ES-I3 (cell line): ENCODE measurements at regions not wholly inside any gene's neighbourhood (a gene's known extent, or its start where the extent isn't known, plus 50 kb on each side); places are given as distances from the start of the nearest gene placed in this dataset.

Experiments used
- H3K36me3 ChIP-seq: 2 replicates; pipeline ENCODE4 v1.6.1; 2013; ENCODE audit warnings: mild to moderate bottlenecking, low read length, control low read depth, moderate library complexity; ENCODE audit not compliant: insufficient read depth
- H3K4me1 ChIP-seq: 2 replicates; pipeline ENCODE4 v1.6.1; 2013; ENCODE audit warnings: mild to moderate bottlenecking, control low read depth, low read length; ENCODE audit not compliant: insufficient read depth
- H3K9ac ChIP-seq: 2 replicates; pipeline ENCODE4 v1.6.1; 2013; ENCODE audit warnings: low read depth, mild to moderate bottlenecking, low read length, moderate library complexity
- H3K9me3 ChIP-seq: 2 replicates; pipeline ENCODE4 v1.6.1; 2013; ENCODE audit warnings: mild to moderate bottlenecking, low read length, moderate library complexity; ENCODE audit not compliant: control insufficient read depth, insufficient read depth

DNA sequence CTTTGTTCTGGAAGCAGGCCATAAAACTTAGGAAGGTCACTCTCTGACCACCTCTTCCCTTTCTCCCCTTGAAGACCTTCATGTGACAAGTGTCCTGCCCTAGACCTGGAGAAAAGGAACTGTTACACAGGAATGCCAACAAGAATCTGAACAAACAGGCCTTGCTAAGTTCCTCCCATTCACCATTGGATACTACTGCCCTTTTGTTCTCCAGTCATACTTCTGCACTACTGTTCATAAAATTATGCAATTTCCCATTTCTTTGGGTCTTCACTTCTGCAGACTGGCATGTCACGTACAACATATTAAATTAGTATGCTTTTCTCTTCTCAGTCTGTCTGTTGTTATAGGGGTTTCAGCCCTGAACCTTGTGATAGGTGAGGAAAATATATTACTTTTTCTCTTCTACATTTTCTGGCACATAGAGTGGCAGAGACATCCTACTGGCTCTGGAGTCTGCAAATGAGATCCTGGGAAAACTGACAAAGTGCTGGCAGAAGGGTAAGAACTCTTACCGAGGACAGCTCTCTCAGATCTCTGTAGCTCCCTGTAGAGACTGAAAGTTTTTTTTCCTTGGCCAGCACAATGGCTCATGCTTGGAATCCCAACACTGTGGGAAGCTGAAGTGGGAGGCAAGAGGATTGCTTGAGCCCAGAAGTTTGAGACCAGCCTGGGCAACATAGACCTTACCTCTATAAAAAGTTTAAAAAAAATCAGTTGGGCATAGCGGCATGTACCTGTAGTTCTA is 87.6 kb upstream of the SPRY2 start:
- H3K4me1 ChIP-seq, result no peaks in the 10 kb centered on the region
- H3K9me3 ChIP-seq, result peaks cover 10% of the 10 kb centered on the region
- H3K9ac ChIP-seq, result no peak overlapping the region
- no peaks in the 10 kb centered on the region for H3K36me3 ChIP-seq

- no peaks in the 10 kb centered on the region for H3K36me3 ChIP-seq
- H3K9ac ChIP-seq, result no peak overlapping the region
- no peaks in the 10 kb centered on the region for H3K4me1 ChIP-seq
- H3K9me3 ChIP-seq, result peaks cover 6% of the 10 kb centered on the region
These were observed 78.5 kb upstream of the SPRY2 start for GRCh38 chr13:80419416-80419815.

GRCh38 chr13:80413611-80414010 is 72.7 kb upstream of the SPRY2 start:
- Histone ChIP-seq H3K9ac (no peak overlapping the region), H3K36me3 (no peaks in the 10 kb centered on the region)

GRCh38 chr13:80408270-80408669 is 67.3 kb upstream of the SPRY2 start:
- no peak overlapping the region for H3K9ac ChIP-seq
- H3K36me3 ChIP-seq, result no peaks in the 10 kb centered on the region
- peaks cover 6% of the 10 kb centered on the region; the same call in 1 of the 2 replicates for H3K9me3 ChIP-seq
- H3K4me1 ChIP-seq, result no peaks in the 10 kb centered on the region

More at GRCh38 chr13:80413611-80414010, 72.7 kb upstream of the SPRY2 start:
- no peaks in the 10 kb centered on the region; the same call in 1 of the 2 replicates for H3K9me3 ChIP-seq
- no peaks in the 10 kb centered on the region for H3K4me1 ChIP-seq

GRCh38 chr13:80400865-80401426 is 60.0 kb upstream of the SPRY2 start:
- H3K9ac ChIP-seq, result no peak overlapping the region
- H3K36me3 ChIP-seq, result no peaks in the 10 kb centered on the region
- H3K4me1 ChIP-seq, result no peaks in the 10 kb centered on the region
- peaks cover 6% of the 10 kb centered on the region; the same call in 1 of the 2 replicates for H3K9me3 ChIP-seq

DNA sequence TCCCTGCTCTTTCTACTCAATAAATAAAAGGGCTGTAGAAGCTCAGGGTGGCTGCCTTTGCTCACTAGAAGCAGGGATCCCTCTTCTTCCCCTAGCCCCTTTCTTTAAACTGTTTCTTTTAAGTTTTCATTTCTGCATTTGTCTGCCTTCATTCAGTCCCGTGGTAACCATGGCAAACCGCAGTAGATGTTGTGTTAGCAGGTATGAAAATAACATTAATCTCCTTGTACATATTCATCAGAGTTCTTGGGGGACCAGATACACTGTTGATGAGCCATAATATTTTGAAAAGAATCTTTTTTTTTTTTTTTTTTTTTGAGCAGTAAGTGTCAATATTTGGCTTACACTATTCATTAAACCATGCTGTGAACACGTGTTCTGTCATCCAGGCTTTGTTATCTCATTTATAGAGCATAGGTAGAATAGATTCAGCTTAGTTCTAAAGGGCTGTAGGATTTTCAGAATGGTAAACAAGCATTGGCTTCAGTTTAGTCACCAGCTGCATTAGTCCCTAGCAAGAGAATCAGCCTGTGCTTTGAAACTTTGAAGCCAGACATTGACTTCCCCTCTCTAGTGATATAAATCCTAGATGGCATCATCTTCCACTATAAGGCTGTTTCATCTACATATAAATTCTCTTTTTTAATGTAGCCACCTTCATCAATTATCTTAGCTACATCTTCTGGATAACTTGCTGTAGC is 59.4 kb upstream of the SPRY2 start:
- Histone ChIP-seq H3K9ac (no peak overlapping the region), H3K9me3 (peaks cover 6% of the 10 kb centered on the region; the same call in 1 of the 2 replicates), H3K36me3 (no peaks in the 10 kb centered on the region), H3K4me1 (no peaks in the 10 kb centered on the region)

GRCh38 chr13:80399340-80400163 is 58.6 kb upstream of the SPRY2 start:
- no peaks in the 10 kb centered on the region for H3K4me1 ChIP-seq
- no peaks in the 10 kb centered on the region for H3K36me3 ChIP-seq
- H3K9me3 ChIP-seq, result peaks cover under 1% of the 10 kb centered on the region; the same call in 1 of the 2 replicates
- no peak overlapping the region for H3K9ac ChIP-seq
